GM21786 (cell line): ENCODE measurements at regions not wholly inside any gene's neighbourhood (a gene's known extent, or its start where the extent isn't known, plus 50 kb on each side); places are given as distances from the start of the nearest gene placed in this dataset.

Experiments used
- ATAC-seq: cut with Tn5 transposase; IDR thresholded peaks from one replicate; pipeline ENCODE4 v1.9.1; 2021; ENCODE audit not compliant: unreplicated experiment

DNA sequence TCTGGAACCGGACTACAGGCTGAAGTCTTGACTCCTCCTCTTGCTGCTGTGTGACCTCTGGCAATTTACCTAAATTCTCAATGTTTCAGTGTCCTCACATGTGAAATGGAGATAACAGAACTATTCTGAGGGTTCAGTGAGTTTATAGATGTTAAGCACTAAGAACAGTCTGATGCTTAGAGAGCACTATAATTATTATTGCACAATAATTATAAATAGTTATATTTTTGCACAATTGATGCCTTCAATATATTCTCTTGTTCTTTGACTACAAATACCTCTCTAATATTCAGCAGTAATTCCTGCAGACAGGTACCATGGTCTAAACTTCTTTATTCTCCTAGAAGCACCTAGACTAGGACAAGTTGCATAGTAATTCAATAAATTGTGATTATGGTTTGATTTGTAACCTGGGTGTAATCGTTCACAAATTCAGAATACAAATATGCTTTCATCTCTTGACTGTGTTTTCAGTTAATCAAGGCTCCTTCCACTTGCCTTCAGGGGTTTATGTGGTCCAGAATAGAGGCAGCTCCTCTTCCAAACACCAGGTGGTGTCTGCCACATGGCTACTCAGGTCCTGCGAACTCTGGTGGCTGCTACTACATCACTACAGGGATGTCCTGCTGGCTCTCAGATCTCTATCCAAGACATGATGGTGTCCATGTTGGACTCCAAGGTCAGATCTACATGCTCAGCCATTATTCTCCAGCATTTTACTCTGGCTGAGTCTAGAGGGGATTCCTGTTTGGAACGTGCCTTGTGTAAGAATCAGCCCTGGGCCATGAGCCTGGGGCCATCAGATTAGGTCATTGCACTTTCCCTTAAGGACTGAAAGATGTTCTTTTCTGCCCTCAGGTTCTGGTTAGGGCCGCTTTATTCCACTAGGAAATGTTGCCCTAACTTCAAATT, 103.4 kb downstream of the QRFPR start:
- ATAC-seq, result peak; percentile 52

DNA sequence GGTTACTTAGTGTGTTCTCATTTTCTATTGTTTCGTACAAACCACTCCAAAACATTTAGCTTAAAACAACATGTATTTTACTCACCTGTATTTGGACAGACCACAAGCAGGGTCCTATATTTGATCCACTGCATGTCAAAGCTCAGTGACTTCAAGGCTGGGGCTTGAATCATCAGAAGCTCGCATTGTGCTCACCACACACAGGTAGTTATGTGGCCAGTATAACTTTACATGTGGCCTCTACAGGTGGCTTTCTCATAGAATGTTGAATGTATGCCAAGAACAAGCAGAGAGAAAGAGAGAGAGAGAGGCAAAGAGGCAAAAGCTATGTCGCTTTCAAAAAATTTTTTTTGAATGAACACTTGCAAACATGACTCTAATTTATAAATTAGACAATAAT, 107.6 kb downstream of the QRFPR start:
- no peak for ATAC-seq

DNA sequence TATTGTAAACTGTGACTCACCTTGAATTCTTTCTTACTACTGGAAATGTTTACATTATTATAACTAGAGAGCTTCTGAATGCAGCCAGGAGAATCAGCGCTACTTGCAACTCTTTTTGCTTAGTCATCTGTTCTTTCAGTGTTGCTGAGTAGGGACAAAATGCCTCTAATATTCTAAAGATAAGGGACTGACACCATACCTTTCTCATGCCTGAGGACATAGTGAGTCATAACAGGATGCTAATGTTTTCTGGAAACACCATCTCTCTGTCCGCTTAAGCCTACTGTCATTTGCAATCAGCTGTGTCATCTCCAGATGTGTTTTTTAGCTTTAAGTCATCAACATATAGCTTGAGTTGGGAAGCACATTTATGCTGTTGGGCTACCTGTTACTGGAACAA, 108.3 kb downstream of the QRFPR start:
- peak; percentile 72 for ATAC-seq

- no peak for ATAC-seq
Observed at GRCh38 chr4:121270389-121270788, 106.3 kb upstream of the TNIP3 start.

- ATAC-seq, result no peak
Observed at GRCh38 chr4:121269001-121269400, 104.9 kb upstream of the TNIP3 start.

GRCh38 chr4:121266982-121267381, 102.9 kb upstream of the TNIP3 start:
- ATAC-seq, result no peak

DNA sequence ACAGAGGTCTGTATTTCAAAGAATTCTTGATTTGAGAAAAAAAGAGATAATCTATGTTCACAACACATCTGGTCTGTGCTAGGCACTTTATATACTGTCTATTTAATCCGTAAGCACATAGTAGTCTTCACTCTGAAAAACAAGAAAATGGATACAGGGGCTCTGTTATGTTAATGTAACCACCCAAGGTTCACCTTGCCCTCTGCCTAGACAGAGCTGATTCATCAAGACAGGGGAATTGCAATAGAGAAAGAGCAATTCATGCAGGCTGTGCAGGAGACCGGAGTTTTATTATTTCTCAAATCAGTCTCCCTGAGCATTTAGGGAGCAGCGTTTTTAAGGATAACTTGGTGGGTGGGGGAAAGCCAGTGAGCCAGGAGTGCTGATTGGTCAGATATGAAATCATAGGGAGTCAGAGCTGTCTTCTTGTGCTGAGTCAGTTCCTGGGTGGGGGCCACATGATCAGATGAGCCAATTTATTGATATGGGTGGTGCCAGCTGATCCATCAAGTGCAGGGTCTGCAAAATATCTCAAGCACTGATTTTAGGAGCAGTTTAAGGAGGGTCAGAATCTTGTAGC, 92.9 kb upstream of the TNIP3 start:
- no peak for ATAC-seq

GRCh38 chr4:121255986-121256750, 92.0 kb upstream of the TNIP3 start:
- peak; percentile 98 for ATAC-seq

GRCh38 chr4:121253961-121254360, 89.8 kb upstream of the TNIP3 start:
- ATAC-seq, result no peak

- ATAC-seq, result peak; percentile 24
Observed at GRCh38 chr4:121252224-121252806, 88.2 kb upstream of the TNIP3 start.

GRCh38 chr4:121248747-121249146, 84.6 kb upstream of the TNIP3 start:
- ATAC-seq, result no peak

- no peak for ATAC-seq
Observed at GRCh38 chr4:121246698-121247097, 82.6 kb upstream of the TNIP3 start.

DNA sequence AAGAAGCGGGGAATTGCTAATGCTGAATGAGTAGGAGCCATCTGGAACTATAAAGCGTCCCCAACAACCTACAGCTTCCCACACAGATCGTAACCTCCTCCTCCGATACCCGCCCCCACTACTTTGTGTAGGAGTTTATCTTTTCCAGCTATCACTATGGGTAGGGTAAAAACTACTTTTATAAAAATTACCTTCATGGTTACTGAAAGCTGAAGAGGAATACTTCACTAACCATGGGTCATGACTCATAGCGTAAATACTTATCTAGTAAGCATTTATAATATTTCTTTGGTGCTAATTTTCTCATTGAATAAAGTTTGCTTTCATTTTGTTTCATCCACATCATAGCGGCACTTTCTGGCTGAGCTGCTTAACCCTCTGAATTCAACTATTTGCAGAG, 79.4 kb upstream of the TNIP3 start:
- ATAC-seq, result no peak

DNA sequence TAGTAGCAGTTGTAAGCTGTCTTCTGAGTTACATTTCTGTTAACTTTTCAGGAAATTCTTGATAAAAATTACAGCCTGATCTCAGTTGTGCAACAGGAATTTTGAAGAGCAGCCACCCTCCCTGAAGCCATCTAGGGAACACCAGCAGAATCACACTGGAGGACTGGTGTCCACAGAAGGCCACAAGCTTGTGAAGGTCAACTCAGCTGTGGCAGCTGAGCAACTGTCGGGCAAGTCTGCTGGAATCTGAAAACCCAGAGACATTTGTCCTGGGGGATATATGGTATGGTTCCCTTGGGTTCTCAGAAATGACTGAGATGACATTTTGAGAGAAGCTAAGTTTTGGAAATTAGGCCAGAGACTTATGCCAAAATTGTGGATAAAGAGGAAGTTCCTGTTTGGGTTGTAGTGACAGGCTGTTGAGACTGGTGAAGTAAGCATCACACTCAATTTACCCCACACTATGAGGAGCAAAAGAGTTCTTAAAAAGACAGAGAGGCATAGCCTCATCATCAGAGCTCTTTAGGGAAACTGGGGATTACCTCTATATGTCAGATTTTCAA, 78.1 kb upstream of the TNIP3 start:
- no peak for ATAC-seq

GRCh38 chr4:121239951-121240350, 75.8 kb upstream of the TNIP3 start:
- ATAC-seq, result no peak

GRCh38 chr4:121238461-121238860, 74.3 kb upstream of the TNIP3 start:
- no peak for ATAC-seq

- ATAC-seq, result no peak
Observed at GRCh38 chr4:121237069-121237399, 72.9 kb upstream of the TNIP3 start.

- ATAC-seq, result no peak
Observed at GRCh38 chr4:121236353-121237068, 72.4 kb upstream of the TNIP3 start.

DNA sequence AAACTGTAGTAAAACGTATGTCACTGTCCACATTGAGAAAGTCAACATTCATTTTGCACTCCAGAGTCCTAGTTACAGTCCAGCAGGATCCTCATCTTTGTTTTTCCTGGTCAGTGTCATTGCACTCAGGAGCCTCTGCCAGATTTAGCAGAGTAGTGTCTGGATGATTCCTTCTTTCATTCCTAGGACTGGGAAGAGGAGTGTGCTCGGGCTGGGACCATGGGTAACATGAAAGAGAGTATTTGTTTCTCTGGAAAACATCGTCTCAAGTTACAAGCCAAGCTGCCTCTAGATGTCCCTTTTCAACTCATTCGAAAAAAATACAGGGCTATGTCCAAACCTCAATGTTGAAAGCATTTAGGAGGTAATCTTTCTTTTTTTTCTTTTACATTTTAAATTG, 69.9 kb upstream of the TNIP3 start:
- ATAC-seq, result no peak

GRCh38 chr4:121229993-121230392, 65.9 kb upstream of the TNIP3 start:
- ATAC-seq, result no peak

DNA sequence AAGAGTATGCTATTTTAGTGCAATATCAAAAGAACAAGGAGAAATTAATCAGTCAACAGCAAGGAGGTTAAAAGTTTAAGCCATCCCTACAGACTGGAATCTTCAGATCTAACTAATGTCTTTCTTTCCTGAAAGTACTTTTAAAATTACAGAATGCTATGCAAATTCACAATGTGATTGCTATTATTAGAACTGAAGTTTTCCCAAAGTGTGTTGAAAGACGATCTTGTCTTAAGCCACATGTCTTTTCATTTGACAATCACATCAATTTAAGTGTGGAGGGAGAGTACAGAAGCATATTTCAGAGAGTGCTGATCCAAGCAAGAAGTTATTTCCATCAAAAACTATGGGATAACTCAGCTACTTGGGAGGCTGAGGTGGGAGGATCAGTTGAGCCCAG, 64.7 kb upstream of the TNIP3 start:
- no peak for ATAC-seq
